ENCODE measurements at regions not wholly inside any gene's neighbourhood (a gene's known extent, or its start where the extent isn't known, plus 50 kb on each side); places are given as distances from the start of the nearest gene placed in this dataset.

GRCh38 chr13:37484056-37484455 is 114.5 kb downstream of the POSTN start:
- TF ChIP-seq CTCF (conservative IDR thresholded peaks at IDR 0.05 in 1 of 2, IDR thresholded peaks at IDR 0.05 in 1 of 2; ENCODE audit: low read depth in 1 of 2, low read length in 2 of 2) = no peak
- TF ChIP-seq EZH2 (IDR thresholded peaks at IDR 0.05; ENCODE audit: low read length, missing control alignments) = no peak

Measured in fibroblast of lung (primary cell).